NB4 (cell line): ENCODE measurements at regions not wholly inside any gene's neighbourhood (a gene's known extent, or its start where the extent isn't known, plus 50 kb on each side); places are given as distances from the start of the nearest gene placed in this dataset.

Experiments used
- CTCF ChIP-seq: IDR thresholded peaks from one replicate; pipeline ENCODE4 v1.5.1; 2012; ENCODE audit warnings: low read depth, low read length
- MYC ChIP-seq: IDR thresholded peaks from 2 replicates; pipeline ENCODE4 v1.6.1; 2011; ENCODE audit warnings: low read depth, low read length
- POLR2A ChIP-seq: IDR thresholded peaks from 2 replicates; pipeline ENCODE4 v1.6.1; 2011; ENCODE audit warnings: mild to moderate bottlenecking; ENCODE audit not compliant: insufficient read length; ENCODE audit errors: extremely low read depth

- TF ChIP-seq CTCF, result no peak
- no peak for TF ChIP-seq POLR2A
- no peak for TF ChIP-seq MYC
Measured at GRCh38 chrX:17919896-17920446, 58.9 kb upstream of the RAI2 start.
